GM12874 (cell line): ENCODE measurements at regions not wholly inside any gene's neighbourhood (a gene's known extent, or its start where the extent isn't known, plus 50 kb on each side); places are given as distances from the start of the nearest gene placed in this dataset.

Experiments
- CTCF ChIP-seq: IDR thresholded peaks from 2 replicates; pipeline ENCODE4 v1.5.1; 2011; ENCODE audit warnings: low read depth, mild to moderate bottlenecking, control low read depth, low read length, moderate library complexity; ENCODE audit not compliant: insufficient read depth

GRCh38 chr9:33695856-33696255, 99.5 kb upstream of the PRSS3 start:
- no peak for TF ChIP-seq CTCF

DNA sequence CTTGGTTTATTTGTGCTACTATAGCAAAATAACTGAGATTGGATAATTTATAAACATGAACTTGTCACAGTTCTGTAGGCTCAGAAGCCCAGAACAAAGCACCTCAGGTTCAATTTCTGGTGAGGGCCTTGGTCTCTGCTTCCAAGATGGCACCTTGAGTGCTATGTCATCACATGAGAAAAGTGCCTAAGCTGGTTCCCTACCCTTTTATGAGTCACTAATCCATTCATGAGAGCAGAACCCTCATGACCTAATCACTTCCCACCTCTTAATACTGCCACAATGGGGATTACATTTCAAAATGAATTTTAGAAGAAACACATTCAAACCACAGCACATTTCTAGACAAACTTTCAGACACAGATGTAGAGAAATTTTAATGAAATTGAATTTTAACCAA, 98.2 kb upstream of the PRSS3 start:
- TF ChIP-seq CTCF: no peak

DNA sequence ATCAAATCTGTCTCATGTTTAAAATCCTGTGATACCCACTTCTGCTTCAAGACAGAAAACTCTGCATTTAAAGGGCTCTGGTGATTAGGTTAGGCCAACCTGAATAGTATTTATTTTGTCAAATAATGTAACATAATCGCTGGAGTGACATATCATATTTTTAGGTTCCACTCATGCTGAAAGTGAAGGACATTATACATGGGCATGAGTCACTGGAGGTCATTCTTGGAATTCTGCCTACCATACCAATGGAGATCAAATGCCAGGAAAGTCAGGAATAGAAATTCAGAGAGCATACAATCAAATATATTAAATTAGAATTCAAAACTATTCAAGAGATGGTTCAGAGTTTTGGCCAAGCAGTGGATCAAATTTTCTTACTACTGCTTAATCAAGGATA, 97.1 kb upstream of the PRSS3 start:
- no peak for TF ChIP-seq CTCF

DNA sequence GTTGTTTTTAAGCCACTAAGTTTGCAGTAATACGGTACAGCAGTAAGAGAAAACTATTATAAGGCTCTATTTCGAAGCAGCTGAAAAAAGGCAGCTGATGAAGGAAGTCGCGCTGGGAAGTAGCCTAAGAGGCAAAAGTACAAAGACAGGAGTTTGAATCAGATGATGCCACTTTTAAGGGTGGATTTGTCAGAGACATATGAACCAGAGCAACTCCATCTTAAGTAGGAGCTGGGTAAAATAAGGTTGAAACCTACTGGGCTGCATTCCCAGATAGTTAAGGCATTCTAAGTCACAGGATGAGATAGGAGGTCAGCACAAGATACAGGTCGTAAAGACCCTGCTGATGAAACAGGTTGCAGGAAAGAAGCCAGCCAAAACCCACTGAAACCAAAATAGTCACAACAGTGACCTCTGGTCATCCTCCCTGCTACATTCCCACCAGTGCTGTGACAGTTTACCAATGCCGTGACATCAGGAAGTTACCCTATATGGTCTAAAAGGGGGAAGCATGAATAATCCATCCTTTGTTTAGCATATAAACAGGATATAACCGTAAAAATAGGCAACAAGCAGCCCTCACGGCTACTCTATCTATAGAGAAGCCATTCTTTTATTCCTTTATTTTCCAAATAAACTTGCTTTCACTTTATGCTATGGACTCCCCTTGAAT, 91.8 kb upstream of the PRSS3 start:
- TF ChIP-seq CTCF: no peak

DNA sequence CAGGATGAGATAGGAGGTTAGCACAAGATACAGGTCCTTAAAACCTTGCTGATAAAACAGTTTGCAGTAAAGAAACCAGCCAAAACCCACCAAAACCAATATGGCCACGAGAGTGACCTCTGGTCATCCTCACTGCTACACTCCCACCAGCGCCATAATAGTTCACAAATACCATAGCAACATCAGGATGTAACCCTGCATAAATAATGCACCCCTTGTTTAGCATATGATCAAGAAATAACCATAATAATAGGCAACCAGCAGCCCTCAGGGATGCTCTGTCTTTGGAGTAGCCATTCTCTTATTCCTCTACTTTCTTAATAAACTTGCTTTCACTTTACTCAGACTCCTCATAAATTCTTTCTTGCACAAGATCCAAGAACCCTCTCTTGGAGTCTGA, 86.9 kb upstream of the PRSS3 start:
- TF ChIP-seq CTCF: no peak

DNA sequence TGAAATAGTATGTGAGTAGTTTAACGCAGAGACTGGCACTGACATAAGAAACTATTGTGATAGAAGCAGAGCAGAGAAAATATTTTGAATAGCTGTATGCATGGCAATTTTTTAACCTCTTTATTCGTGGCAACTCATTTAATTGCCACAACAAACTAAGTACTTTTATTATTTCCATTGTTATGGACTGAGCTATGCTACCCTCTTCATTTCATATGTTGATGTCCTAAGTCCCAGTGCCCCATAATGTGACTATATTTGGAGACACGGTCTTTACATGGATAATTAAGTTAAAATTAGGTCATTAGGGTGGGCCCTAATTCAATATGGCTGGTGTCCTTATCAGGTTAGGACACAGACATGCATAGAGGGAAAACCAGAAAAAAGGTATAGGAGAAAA, 86.1 kb upstream of the PRSS3 start:
- TF ChIP-seq CTCF: no peak

DNA sequence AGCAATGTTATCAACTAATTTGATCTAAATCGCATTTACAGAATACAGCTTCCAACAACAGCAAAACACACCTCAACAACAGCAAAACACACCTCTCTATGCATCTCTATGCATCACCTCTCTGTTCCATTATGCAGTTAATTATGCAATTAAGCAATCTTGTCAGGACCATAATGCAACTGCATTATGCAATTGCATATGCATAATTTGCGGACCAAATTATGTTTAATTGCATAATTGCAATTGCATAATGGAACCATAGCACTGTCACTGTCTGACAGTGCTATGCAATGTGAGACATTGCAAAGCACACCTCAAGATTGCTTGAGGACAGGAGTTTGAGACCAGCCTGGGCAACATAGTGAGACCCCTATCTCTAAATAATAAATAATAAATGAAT, 80.4 kb upstream of the PRSS3 start:
- TF ChIP-seq CTCF: no peak
